GM23338 (cell line): ENCODE measurements at regions not wholly inside any gene's neighbourhood (a gene's known extent, or its start where the extent isn't known, plus 50 kb on each side); places are given as distances from the start of the nearest gene placed in this dataset.

Source experiments
- ATAC-seq: fragments of 200-7000 bp; cut with Tn5 transposase; 3 replicates; pipeline ENCODE4 v1.9.1; 2020
- DNase-seq: peaks from one replicate; pipeline ENCODE4 v3.0.0-alpha.2; 2015; ENCODE audit warnings: low spot score
- H2AFZ ChIP-seq: fragments of 200-600 bp; sonication (generic); 2 replicates; pipeline ENCODE4 v1.8.0; 2016; ENCODE audit warnings: antibody characterized with exemption, mild to moderate bottlenecking, moderate library complexity
- H3F3A ChIP-seq: fragments of 200-600 bp; sonication (generic); replicated peaks from 2 replicates; pipeline ENCODE4 v1.8.0; 2017; ENCODE audit warnings: antibody characterized with exemption, mixed run types, low read depth
- H3K27ac ChIP-seq: fragments of 200-600 bp; sonication (generic); 2 replicates; pipeline ENCODE4 v1.6.1; 2016; ENCODE audit warnings: low read depth
- H3K27me3 ChIP-seq: fragments of 200-600 bp; sonication (generic); 2 replicates; pipeline ENCODE4 v1.8.0; 2016; ENCODE audit warnings: mild to moderate bottlenecking, mixed run types, moderate library complexity; ENCODE audit not compliant: insufficient read depth
- H3K36me3 ChIP-seq: fragments of 200-600 bp; sonication (generic); 2 replicates; pipeline ENCODE4 v1.8.0; 2016; ENCODE audit warnings: mild to moderate bottlenecking; ENCODE audit not compliant: insufficient read depth
- H3K4me1 ChIP-seq: fragments of 200-600 bp; sonication (generic); 2 replicates; pipeline ENCODE4 v1.8.0; 2016; ENCODE audit warnings: mild to moderate bottlenecking, moderate library complexity; ENCODE audit not compliant: insufficient read depth
- H3K4me2 ChIP-seq: fragments of 200-600 bp; sonication (generic); 2 replicates; pipeline ENCODE4 v1.7.1; 2017; ENCODE audit warnings: mixed run types
- H3K4me3 ChIP-seq: fragments of 200-600 bp; sonication (generic); 2 replicates; pipeline ENCODE4 v1.6.1; 2016; ENCODE audit warnings: mixed run types
- H3K79me2 ChIP-seq: fragments of 200-600 bp; sonication (generic); replicated peaks from 2 replicates; pipeline ENCODE4 v1.8.0; 2017; ENCODE audit warnings: mild to moderate bottlenecking; ENCODE audit not compliant: insufficient read depth
- H3K9me2 ChIP-seq: fragments of 200-600 bp; sonication (generic); 2 replicates; pipeline ENCODE4 v1.8.0; 2017; ENCODE audit not compliant: insufficient read depth
- H4K20me1 ChIP-seq: fragments of 200-600 bp; sonication (generic); replicated peaks from 2 replicates; pipeline ENCODE4 v1.8.0; 2017; ENCODE audit warnings: mild to moderate bottlenecking; ENCODE audit not compliant: insufficient read depth
- H3K27ac Mint-ChIP-seq: 2 replicates; pipeline ENCODE4 v1.8.0; 2020; ENCODE audit warnings: inconsistent platforms, mild to moderate bottlenecking, moderate library complexity, mixed read lengths
- H3K27me3 Mint-ChIP-seq: 3 replicates; pipeline ENCODE4 v1.8.0; 2022; ENCODE audit warnings: low read depth, mild to moderate bottlenecking, moderate library complexity, mixed read lengths, inconsistent platforms; ENCODE audit not compliant: insufficient read depth, poor library complexity
- H3K36me3 Mint-ChIP-seq: 3 replicates; pipeline ENCODE4 v1.8.0; 2021; ENCODE audit warnings: low read depth, mild to moderate bottlenecking, inconsistent platforms, moderate library complexity, mixed read lengths
- H3K4me1 Mint-ChIP-seq: 3 replicates; pipeline ENCODE4 v1.8.0; 2020; ENCODE audit warnings: mild to moderate bottlenecking, inconsistent platforms, mixed read lengths
- H3K4me3 Mint-ChIP-seq: 3 replicates; pipeline ENCODE4 v1.8.0; 2021; ENCODE audit warnings: moderate library complexity, mild to moderate bottlenecking, inconsistent platforms, mixed read lengths
- H3K9me3 Mint-ChIP-seq: 3 replicates; pipeline ENCODE4 v1.8.0; 2020; ENCODE audit warnings: moderate library complexity, mild to moderate bottlenecking, inconsistent platforms, mixed read lengths
- CREB1 ChIP-seq: fragments of 250-450 bp; sonication (Bioruptor Pico); IDR thresholded peaks from 2 replicates; pipeline ENCODE4 v1.5.0; 2020; ENCODE audit warnings: low read depth, mild to moderate bottlenecking, moderate library complexity
- EZH2 ChIP-seq: fragments of 200-600 bp; sonication (generic); IDR thresholded peaks from one replicate; pipeline ENCODE4 v1.8.0; 2017; ENCODE audit warnings: antibody characterized with exemption, mild to moderate bottlenecking, low read depth; ENCODE audit not compliant: unreplicated experiment
- NANOG ChIP-seq: IDR thresholded peaks from 2 replicates; pipeline ENCODE4 v1.6.1; 2016; ENCODE audit warnings: antibody characterized with exemption, borderline replicate concordance
- STAT1 ChIP-seq: IDR thresholded peaks from one replicate; pipeline ENCODE4 v1.6.1; 2016; ENCODE audit warnings: antibody characterized with exemption; ENCODE audit not compliant: unreplicated experiment
- ZNF331 ChIP-seq: fragments of 250-450 bp; sonication (Bioruptor Pico); IDR thresholded peaks from 2 replicates; pipeline ENCODE4 v1.5.0; 2020; ENCODE audit warnings: low read depth, mild to moderate bottlenecking, moderate library complexity
- ZNF462 ChIP-seq: fragments of 250-450 bp; sonication (Bioruptor Pico); IDR thresholded peaks from 2 replicates; pipeline ENCODE4 v1.5.0; 2020; ENCODE audit warnings: mild to moderate bottlenecking, moderate library complexity
- TF ChIP-seq, protein P1 (sequence below), 2 experiments: fragments of 200-600 bp in 1 of 2; sonication (generic) in 1 of 2; conservative IDR thresholded peaks; 2 replicates each; pipeline versions ENCODE4 v1.5.1 to v1.6.1; 2016 to 2017; ENCODE audit warnings: antibody characterized with exemption in 2 of 2, low read depth in 2 of 2, mild to moderate bottlenecking in 2 of 2, moderate library complexity in 1 of 2
- TF ChIP-seq, protein P2 (sequence below): IDR thresholded peaks from one replicate; pipeline ENCODE4 v1.6.1; 2018; ENCODE audit warnings: antibody characterized with exemption; ENCODE audit not compliant: unreplicated experiment

GRCh38 chr3:55349851-55350250 lies 137.3 kb downstream of the WNT5A start:
- ATAC-seq (no peak), DNase-seq (no peak)
- Histone ChIP-seq H3K27me3 (no peaks in the 10 kb centered on the region), H3F3A (no peaks in the 10 kb centered on the region), H3K79me2 (no peaks in the 10 kb centered on the region), H3K4me2 (no peak overlapping the region), H3K9me2 (peaks cover 9% of the 10 kb centered on the region), H3K4me3 (no peak overlapping the region), H3K27ac (no peak overlapping the region), H4K20me1 (no peaks in the 10 kb centered on the region), H2AFZ (no peak overlapping the region), H3K36me3 (no peaks in the 10 kb centered on the region), H3K4me1 (no peaks in the 10 kb centered on the region)
- Mint-ChIP-seq H3K9me3 (no peaks in the 10 kb centered on the region), H3K4me3 (no peak overlapping the region), H3K27me3 (peaks cover 6% of the 10 kb centered on the region), H3K36me3 (no peaks in the 10 kb centered on the region), H3K27ac (no peak overlapping the region), H3K4me1 (no peaks in the 10 kb centered on the region)
- TF ChIP-seq STAT1 (no peak), NANOG (no peak), EZH2 (no peak), ZNF331 (CRISPR knock-in tag) (no peak)

DNA sequence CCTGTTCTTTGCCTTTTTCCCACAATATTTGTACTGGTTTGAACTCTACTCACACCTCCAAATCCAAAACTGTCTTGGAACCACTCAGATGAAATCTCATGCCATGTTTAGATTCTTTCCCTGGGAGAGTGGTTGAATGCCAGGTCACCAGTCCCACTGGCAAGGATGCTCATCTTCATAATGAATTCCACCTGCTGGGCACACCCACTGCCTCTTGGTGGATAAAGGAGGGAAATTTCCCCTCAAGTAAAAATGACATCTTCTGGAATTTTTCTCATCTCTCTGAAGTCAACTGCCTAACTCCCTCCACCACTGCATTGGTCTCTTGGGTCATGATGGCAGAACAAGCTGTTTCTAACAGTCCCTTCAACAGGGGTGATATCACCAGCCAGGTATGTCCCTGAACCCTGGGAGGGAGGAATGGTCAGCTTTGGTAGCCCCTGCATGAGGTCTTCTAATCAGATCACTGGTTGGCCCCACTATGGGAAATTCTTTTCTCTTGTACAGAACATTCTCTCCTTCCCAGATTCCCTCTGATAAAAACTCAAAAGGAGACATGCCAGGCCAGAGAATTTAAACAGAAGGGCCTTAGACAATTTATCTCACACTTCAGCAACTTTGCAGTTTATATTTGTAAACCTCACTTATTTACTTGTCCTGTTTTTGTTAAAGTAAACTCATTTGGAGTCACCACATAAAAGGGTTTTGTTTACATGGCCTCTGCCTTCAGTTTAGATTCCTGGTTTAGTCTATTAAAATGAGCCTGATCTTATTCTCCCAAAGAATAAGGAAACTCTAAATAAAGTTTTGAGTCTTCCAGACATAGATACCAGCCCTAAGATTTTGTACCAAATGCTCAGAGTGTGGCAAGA lies 143.4 kb downstream of the WNT5A start:
- H3K27ac ChIP-seq, result no peak overlapping the region
- TF ChIP-seq EZH2 (no peak), STAT1 (no peak), ZNF462 (CRISPR knock-in tag) (no peak), CREB1 (CRISPR knock-in tag) (no peak), ZNF331 (CRISPR knock-in tag) (no peak), NANOG (no peak)
- TF ChIP-seq, protein P1, sequence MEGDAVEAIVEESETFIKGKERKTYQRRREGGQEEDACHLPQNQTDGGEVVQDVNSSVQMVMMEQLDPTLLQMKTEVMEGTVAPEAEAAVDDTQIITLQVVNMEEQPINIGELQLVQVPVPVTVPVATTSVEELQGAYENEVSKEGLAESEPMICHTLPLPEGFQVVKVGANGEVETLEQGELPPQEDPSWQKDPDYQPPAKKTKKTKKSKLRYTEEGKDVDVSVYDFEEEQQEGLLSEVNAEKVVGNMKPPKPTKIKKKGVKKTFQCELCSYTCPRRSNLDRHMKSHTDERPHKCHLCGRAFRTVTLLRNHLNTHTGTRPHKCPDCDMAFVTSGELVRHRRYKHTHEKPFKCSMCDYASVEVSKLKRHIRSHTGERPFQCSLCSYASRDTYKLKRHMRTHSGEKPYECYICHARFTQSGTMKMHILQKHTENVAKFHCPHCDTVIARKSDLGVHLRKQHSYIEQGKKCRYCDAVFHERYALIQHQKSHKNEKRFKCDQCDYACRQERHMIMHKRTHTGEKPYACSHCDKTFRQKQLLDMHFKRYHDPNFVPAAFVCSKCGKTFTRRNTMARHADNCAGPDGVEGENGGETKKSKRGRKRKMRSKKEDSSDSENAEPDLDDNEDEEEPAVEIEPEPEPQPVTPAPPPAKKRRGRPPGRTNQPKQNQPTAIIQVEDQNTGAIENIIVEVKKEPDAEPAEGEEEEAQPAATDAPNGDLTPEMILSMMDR (conservative IDR thresholded peaks at IDR 0.05; ENCODE audit: low read depth in 2 of 2), result no peak
- TF ChIP-seq, protein P2, sequence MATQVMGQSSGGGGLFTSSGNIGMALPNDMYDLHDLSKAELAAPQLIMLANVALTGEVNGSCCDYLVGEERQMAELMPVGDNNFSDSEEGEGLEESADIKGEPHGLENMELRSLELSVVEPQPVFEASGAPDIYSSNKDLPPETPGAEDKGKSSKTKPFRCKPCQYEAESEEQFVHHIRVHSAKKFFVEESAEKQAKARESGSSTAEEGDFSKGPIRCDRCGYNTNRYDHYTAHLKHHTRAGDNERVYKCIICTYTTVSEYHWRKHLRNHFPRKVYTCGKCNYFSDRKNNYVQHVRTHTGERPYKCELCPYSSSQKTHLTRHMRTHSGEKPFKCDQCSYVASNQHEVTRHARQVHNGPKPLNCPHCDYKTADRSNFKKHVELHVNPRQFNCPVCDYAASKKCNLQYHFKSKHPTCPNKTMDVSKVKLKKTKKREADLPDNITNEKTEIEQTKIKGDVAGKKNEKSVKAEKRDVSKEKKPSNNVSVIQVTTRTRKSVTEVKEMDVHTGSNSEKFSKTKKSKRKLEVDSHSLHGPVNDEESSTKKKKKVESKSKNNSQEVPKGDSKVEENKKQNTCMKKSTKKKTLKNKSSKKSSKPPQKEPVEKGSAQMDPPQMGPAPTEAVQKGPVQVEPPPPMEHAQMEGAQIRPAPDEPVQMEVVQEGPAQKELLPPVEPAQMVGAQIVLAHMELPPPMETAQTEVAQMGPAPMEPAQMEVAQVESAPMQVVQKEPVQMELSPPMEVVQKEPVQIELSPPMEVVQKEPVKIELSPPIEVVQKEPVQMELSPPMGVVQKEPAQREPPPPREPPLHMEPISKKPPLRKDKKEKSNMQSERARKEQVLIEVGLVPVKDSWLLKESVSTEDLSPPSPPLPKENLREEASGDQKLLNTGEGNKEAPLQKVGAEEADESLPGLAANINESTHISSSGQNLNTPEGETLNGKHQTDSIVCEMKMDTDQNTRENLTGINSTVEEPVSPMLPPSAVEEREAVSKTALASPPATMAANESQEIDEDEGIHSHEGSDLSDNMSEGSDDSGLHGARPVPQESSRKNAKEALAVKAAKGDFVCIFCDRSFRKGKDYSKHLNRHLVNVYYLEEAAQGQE, result no peak

More for the DNA sequence above, 143.4 kb downstream of the WNT5A start:
- DNase-seq, result no peak
- Histone ChIP-seq H3K4me3 (no peak overlapping the region), H3K79me2 (no peaks in the 10 kb centered on the region), H3K27me3 (no peaks in the 10 kb centered on the region), H3K36me3 (no peaks in the 10 kb centered on the region), H2AFZ (no peak overlapping the region), H3K4me2 (no peak overlapping the region), H3K9me2 (peaks cover 3% of the 10 kb centered on the region; the same call in 1 of the 2 replicates), H3F3A (no peaks in the 10 kb centered on the region), H4K20me1 (no peaks in the 10 kb centered on the region), H3K4me1 (no peaks in the 10 kb centered on the region)
- Mint-ChIP-seq H3K36me3 (no peaks in the 10 kb centered on the region), H3K27ac (no peak overlapping the region), H3K27me3 (peaks cover 2% of the 10 kb centered on the region), H3K4me3 (no peak overlapping the region), H3K9me3 (no peaks in the 10 kb centered on the region), H3K4me1 (peaks cover 5% of the 10 kb centered on the region; the same call in 2 of the 3 replicates)
- ATAC-seq, result no peak
